GM23338 (cell line): ENCODE measurements at regions not wholly inside any gene's neighbourhood (a gene's known extent, or its start where the extent isn't known, plus 50 kb on each side); places are given as distances from the start of the nearest gene placed in this dataset.

Experiments used
- CTCF ChIP-seq, 2 experiments: fragments of 200-600 bp in 1 of 2; sonication (generic) in 1 of 2; conservative IDR thresholded peaks; 2 replicates each; pipeline versions ENCODE4 v1.5.1 to v1.6.1; 2016 to 2017; ENCODE audit warnings: antibody characterized with exemption in 2 of 2, low read depth in 2 of 2, mild to moderate bottlenecking in 2 of 2, moderate library complexity in 1 of 2
- ETS1 ChIP-seq: IDR thresholded peaks from 2 replicates; pipeline ENCODE4 v1.6.1; 2016; ENCODE audit warnings: antibody characterized with exemption
- EZH2 ChIP-seq: fragments of 200-600 bp; sonication (generic); IDR thresholded peaks from one replicate; pipeline ENCODE4 v1.8.0; 2017; ENCODE audit warnings: antibody characterized with exemption, mild to moderate bottlenecking, low read depth; ENCODE audit not compliant: unreplicated experiment
- EZH2phosphoT487 ChIP-seq: fragments of 200-600 bp; sonication (generic); IDR thresholded peaks from one replicate; pipeline ENCODE4 v1.8.1; 2018; ENCODE audit warnings: antibody characterized with exemption; ENCODE audit not compliant: unreplicated experiment
- JUNB ChIP-seq: IDR thresholded peaks from one replicate; pipeline ENCODE4 v1.6.1; 2016; ENCODE audit warnings: antibody characterized with exemption; ENCODE audit not compliant: unreplicated experiment
- NANOG ChIP-seq: IDR thresholded peaks from 2 replicates; pipeline ENCODE4 v1.6.1; 2016; ENCODE audit warnings: antibody characterized with exemption, borderline replicate concordance
- POLR2AphosphoS5 ChIP-seq: IDR thresholded peaks from 2 replicates; pipeline ENCODE4 v1.6.1; 2016; ENCODE audit warnings: antibody characterized with exemption, low read depth
- ZNF114 ChIP-seq: fragments of 250-450 bp; sonication (Bioruptor Pico); IDR thresholded peaks from 2 replicates; pipeline ENCODE4 v1.5.0; 2020; ENCODE audit warnings: mild to moderate bottlenecking, moderate library complexity
- ZNF331 ChIP-seq: fragments of 250-450 bp; sonication (Bioruptor Pico); IDR thresholded peaks from 2 replicates; pipeline ENCODE4 v1.5.0; 2020; ENCODE audit warnings: low read depth, mild to moderate bottlenecking, moderate library complexity
- ZNF462 ChIP-seq: fragments of 250-450 bp; sonication (Bioruptor Pico); IDR thresholded peaks from 2 replicates; pipeline ENCODE4 v1.5.0; 2020; ENCODE audit warnings: mild to moderate bottlenecking, moderate library complexity

- no peak for TF ChIP-seq ZNF462 (CRISPR knock-in tag)
- TF ChIP-seq JUNB = no peak
- TF ChIP-seq POLR2AphosphoS5 = no peak
- TF ChIP-seq ZNF114 = no peak
- no peak for TF ChIP-seq CTCF (conservative IDR thresholded peaks at IDR 0.05; ENCODE audit: low read depth in 2 of 2)
- no peak for TF ChIP-seq EZH2phosphoT487
- TF ChIP-seq NANOG = no peak
- no peak for TF ChIP-seq ETS1
- no peak for TF ChIP-seq EZH2
- TF ChIP-seq ZNF331 = no peak
Measured at GRCh38 chr2:163802284-163802683, 66.5 kb upstream of the FIGN start (continued).
